DOHH2 (cell line): ENCODE measurements at regions not wholly inside any gene's neighbourhood (a gene's known extent, or its start where the extent isn't known, plus 50 kb on each side); places are given as distances from the start of the nearest gene placed in this dataset.

ENCODE experiments used
- CTCF ChIP-seq: fragments of 200-600 bp; sonication (generic); IDR thresholded peaks from one replicate; pipeline ENCODE4 v1.5.1; 2014; ENCODE audit warnings: antibody characterized with exemption, mild to moderate bottlenecking, low read depth, low read length; ENCODE audit not compliant: poor library complexity, severe bottlenecking
- EZH2phosphoT487 ChIP-seq: fragments of 200-600 bp; sonication (generic); IDR thresholded peaks from 2 replicates; pipeline ENCODE4 v1.6.1; 2017; ENCODE audit warnings: borderline replicate concordance, mild to moderate bottlenecking, antibody characterized with exemption, low read length, moderate library complexity, mixed read lengths

GRCh38 chr1:219537223-219537631 lies 75.7 kb downstream of the ZC3H11B start:
- no peak for TF ChIP-seq CTCF
- TF ChIP-seq EZH2phosphoT487, result no peak
